GM12874 (cell line): ENCODE measurements at regions not wholly inside any gene's neighbourhood (a gene's known extent, or its start where the extent isn't known, plus 50 kb on each side); places are given as distances from the start of the nearest gene placed in this dataset.

Experiments used
- TF ChIP-seq, protein P1 (sequence below): IDR thresholded peaks from 2 replicates; pipeline ENCODE4 v1.5.1; 2011; ENCODE audit warnings: low read depth, mild to moderate bottlenecking, control low read depth, low read length, moderate library complexity; ENCODE audit not compliant: insufficient read depth

DNA sequence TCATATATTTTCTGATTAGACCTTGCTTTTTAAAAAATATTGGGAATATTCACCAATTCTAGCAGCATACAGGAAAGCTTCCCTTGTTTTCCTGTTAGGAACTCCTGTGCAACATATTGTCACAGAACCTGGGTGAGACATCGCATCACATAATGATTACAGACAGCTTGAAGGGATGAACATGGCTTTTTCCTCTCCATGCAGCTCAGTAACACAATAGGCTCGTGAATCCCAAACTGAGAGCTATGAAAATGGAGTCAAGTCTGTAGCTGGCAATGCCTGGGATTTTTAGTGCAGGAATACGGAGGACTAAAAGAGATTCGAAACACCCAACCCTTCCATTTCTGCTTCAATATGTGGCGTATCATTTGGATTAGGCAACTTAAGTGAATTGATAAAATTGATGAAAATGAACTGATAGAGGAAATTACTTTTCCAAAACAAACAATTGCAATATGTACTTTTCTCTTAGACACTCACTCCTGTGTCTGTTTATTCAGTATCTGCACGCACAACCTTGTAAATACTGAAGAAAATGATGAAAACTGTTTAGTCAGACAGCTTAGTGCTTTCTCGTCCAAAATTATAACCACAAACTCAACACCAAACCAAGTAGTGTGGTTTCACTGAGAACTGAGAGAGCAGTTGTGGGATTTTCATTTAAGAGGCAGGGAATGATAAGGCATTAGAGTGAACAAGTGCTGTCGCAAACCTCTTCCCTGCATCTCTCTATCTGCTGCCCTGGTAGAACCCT, 250.4 kb downstream of the PTBP2 start:
- TF ChIP-seq, protein P1, sequence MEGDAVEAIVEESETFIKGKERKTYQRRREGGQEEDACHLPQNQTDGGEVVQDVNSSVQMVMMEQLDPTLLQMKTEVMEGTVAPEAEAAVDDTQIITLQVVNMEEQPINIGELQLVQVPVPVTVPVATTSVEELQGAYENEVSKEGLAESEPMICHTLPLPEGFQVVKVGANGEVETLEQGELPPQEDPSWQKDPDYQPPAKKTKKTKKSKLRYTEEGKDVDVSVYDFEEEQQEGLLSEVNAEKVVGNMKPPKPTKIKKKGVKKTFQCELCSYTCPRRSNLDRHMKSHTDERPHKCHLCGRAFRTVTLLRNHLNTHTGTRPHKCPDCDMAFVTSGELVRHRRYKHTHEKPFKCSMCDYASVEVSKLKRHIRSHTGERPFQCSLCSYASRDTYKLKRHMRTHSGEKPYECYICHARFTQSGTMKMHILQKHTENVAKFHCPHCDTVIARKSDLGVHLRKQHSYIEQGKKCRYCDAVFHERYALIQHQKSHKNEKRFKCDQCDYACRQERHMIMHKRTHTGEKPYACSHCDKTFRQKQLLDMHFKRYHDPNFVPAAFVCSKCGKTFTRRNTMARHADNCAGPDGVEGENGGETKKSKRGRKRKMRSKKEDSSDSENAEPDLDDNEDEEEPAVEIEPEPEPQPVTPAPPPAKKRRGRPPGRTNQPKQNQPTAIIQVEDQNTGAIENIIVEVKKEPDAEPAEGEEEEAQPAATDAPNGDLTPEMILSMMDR = no peak

DNA sequence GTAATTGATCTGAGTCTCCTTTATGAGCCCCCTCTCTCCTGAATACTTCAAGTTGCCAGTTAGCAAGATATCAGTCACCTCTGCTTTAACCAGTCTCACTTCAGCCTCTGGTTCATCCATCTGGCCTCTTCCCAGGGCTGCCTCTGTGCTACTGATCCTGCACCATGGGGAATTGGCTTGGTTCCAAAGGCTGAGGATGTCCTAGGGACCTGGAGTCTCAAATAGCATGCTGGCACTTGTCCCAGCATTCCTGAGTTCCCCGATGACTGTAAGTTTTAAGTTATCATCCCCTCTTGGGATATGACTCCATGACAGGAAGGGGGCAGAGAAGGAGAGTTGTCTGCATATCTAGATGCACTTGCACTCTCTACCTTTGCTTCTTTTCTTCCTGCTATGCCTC, 252.0 kb downstream of the PTBP2 start:
- TF ChIP-seq, protein P1 = no peak

DNA sequence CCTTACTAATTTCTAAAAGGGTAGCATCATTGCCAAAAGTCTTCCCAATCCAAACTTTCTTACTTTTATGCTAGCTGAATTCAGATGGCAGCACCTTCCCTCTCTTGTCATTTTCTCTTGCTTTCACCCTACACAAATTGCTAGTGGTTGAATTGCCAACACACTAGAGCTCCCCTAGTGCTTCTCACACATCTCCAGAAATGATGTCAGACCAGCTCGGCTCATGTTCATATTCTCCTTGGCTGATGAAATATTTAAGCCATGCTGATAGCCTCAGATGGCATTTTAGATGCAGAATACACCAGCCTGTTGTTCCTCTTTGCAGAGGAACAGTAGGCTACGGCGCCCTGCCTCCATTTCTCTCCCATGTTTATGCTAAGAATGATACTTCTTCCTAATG, 256.9 kb downstream of the PTBP2 start:
- TF ChIP-seq, protein P1 = no peak

DNA sequence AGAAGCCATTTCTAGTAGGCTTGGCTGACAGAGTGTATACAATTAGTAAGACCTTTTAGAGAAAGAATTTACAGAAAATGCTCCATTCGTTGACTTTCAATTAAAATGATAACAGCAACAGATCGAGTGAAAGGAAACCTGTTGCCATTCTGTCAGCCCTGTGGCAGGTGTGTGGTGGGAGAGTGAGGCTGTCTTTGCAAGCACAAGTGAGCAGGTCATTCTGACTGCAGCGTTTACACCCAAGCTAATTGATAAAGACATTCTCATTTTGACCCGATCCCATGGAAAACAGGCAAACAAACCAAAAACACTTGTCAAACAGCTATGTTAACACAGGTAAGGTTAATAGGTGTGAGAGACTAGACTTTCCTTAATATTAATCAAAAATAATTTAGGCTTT, 257.3 kb downstream of the PTBP2 start:
- TF ChIP-seq, protein P1 = no peak

DNA sequence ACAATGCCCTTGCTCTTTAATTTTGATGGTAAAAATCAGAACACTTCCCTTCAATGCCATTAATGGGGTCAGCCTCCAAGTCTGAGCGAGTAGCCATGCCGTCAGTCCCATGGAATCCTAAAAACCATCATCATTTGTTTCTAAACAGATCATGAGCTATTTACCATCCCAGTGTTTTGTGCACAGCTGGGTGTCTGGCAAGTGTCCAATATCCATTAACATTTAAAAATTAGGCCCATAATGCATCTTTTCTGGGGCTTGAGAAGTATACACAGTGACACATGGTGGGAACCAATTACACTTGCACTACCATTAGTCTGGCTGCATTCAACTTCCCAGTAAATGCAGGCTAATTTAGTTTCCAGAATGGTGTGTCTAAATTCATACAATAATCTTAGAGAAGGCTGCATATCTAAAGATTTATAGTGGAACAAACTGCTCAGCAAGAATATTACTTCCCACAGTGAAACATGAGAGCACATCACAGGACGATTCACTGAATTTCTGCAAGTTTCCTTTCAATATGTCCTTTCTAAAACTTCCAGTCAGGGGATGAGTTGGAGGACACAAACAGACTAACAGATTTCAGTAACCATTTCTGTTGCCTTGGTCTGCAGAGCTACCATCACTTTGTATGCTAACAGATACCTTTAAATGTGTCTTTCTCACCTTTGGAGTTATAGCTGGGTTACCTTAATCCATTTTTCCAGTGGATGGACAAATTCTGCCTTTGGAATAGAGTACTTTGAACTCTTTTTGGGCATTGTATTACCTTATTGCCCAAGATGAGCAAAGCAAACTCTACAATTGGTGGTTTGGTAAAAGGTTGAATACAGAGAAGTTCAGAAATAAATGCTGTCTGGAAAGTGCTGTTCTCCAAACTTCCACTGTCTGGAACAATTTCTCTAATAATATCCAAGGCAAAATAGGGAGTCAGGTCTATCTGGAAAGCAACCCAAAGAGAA, 258.0 kb downstream of the PTBP2 start:
- TF ChIP-seq, protein P1 = no peak

DNA sequence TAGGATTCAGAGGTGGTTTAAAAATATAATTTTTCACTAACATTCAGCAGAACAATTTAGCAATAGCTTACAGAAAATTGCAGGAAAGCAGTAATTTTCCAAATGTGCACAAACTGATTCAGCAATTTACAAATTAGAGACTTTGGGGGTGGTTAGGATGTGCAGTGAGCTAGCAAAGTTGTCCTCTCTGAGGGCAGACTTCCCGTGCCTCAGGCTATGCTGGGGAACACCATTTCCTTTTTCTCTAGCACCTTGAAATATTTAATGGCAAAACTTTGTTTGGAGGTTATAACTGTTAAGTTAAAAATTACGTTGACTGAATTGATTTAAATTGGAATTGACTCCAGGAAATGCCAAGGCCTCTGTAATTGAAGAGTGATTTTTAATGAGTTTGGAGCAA, 258.9 kb downstream of the PTBP2 start:
- TF ChIP-seq, protein P1 = no peak

DNA sequence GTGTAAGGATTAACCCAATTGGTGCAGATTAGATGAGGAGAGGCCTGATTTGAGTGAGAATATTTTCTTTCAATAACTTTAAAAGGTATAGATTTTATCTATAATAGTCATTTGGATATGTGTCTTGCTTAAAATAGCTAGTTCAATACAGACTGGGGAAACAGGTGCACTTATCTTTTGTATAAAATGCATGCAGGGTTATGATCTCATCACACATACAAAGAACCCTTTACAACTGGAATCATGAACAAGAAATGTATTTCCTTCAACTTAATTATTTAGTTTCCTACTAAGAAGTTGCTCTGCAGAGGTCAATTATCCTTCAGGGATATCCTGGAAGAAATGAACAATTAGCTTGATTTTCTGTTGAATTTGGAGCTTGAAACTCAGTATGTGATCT, 259.6 kb downstream of the PTBP2 start:
- TF ChIP-seq, protein P1 = no peak
